Astrocyte (in vitro differentiated cells and primary cell): ENCODE measurements at regions not wholly inside any gene's neighbourhood (a gene's known extent, or its start where the extent isn't known, plus 50 kb on each side); places are given as distances from the start of the nearest gene placed in this dataset.

Experiments
- CTCF ChIP-seq: IDR thresholded peaks from 2 replicates; pipeline ENCODE4 v1.5.1; 2011; ENCODE audit warnings: low read depth, mild to moderate bottlenecking, inconsistent platforms, low read length, moderate library complexity; ENCODE audit not compliant: insufficient read depth
- EZH2 ChIP-seq: IDR thresholded peaks from 2 replicates; pipeline ENCODE4 v1.6.1; 2012; ENCODE audit warnings: mild to moderate bottlenecking, low read length, inconsistent platforms; ENCODE audit not compliant: insufficient read depth

DNA sequence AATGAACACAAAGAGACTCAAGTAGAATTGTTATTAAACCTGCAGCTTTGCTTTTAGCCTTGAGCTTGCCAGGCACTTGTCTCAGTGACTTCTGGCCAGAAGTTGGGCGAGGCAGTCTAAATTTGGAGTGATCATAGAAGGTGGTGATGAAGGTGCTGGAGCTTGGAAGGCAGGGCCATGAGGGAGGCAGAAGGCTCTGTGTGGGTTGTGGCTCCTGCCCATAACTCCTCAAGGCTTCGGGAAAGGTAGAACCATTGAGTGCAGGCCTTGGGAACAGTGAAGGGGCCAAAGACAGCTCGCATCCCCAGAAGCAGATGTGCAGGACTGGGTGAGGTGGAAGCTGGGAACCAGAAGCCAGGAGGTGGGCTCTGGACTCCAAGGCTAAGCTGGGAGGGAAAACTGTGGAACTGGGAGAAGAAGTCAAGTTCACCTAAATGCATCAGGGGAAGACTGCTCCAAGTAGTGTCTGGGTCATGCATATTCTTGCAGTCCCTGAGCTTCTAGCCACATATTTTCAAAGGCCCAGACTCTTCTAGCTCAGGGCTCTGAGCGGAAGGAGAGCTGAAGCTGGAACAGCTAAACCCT, 111.1 kb upstream of the HABP2 start:
- TF ChIP-seq CTCF (no peak), EZH2 (no peak)
